G401 (cell line): ENCODE measurements at regions not wholly inside any gene's neighbourhood (a gene's known extent, or its start where the extent isn't known, plus 50 kb on each side); places are given as distances from the start of the nearest gene placed in this dataset.
A peak's percentile ranks its signal among the peaks of the same experiment; 100 is the strongest.

Experiments used
- DNase-seq: peaks from one replicate; pipeline ENCODE4 v3.0.0-alpha.2; 2015; ENCODE audit warnings: low spot score
- in situ Hi-C: cut with HindIII; loops from 2 replicates; pipeline ENCODE4 v1.10.0; 2016; ENCODE audit warnings: low sequenced_read_pairs, mixed read lengths

- DNase-seq, result peak; percentile 1
- in situ Hi-C loops, result no loop called here
Measured at GRCh38 chr11:121829159-121829643, 286.8 kb downstream of the BLID start.

- in situ Hi-C loops, result no loop called here
Measured at GRCh38 chr11:121814962-121815361, 301.1 kb downstream of the BLID start.

GRCh38 chr11:121814296-121814695 is 301.7 kb downstream of the BLID start:
- DNase-seq, result no peak
- in situ Hi-C loops, result no loop called here

More at GRCh38 chr11:121814962-121815361, 301.1 kb downstream of the BLID start:
- DNase-seq, result no peak

GRCh38 chr11:121810291-121810690 is 305.7 kb downstream of the BLID start:
- in situ Hi-C loops, result no loop called here
- no peak for DNase-seq

- in situ Hi-C loops, result no loop called here
Measured at GRCh38 chr11:121808096-121808495, 307.9 kb downstream of the BLID start.

GRCh38 chr11:121807051-121807450 is 309.0 kb downstream of the BLID start:
- no peak for DNase-seq
- in situ Hi-C loops, result no loop called here

More at GRCh38 chr11:121808096-121808495, 307.9 kb downstream of the BLID start:
- no peak for DNase-seq

GRCh38 chr11:121802542-121802941 is 313.5 kb downstream of the BLID start:
- in situ Hi-C loops, result no loop called here
- no peak for DNase-seq

- DNase-seq, result no peak
- in situ Hi-C loops, result no loop called here
Measured at GRCh38 chr11:121801781-121802180, 314.2 kb downstream of the BLID start.

GRCh38 chr11:121801394-121801748 is 314.6 kb downstream of the BLID start:
- DNase-seq, result no peak
- in situ Hi-C loops, result no loop called here

- in situ Hi-C loops, result no loop called here
- peak; percentile 5 for DNase-seq
Measured at GRCh38 chr11:121800731-121801393, 315.2 kb downstream of the BLID start.

- DNase-seq, result no peak
- in situ Hi-C loops, result no loop called here
Measured at GRCh38 chr11:121800240-121800639, 315.8 kb downstream of the BLID start.

- DNase-seq, result no peak
- in situ Hi-C loops, result no loop called here
Measured at GRCh38 chr11:121797496-121797895, 318.5 kb downstream of the BLID start.

- no peak for DNase-seq
- in situ Hi-C loops, result no loop called here
Measured at GRCh38 chr11:121795174-121795573, 320.8 kb downstream of the BLID start.

- in situ Hi-C loops, result no loop called here
- peak; percentile 1 for DNase-seq
Measured at GRCh38 chr11:121794671-121795141, 321.3 kb downstream of the BLID start.

GRCh38 chr11:121793916-121794315 is 322.1 kb downstream of the BLID start:
- in situ Hi-C loops, result no loop called here
- no peak for DNase-seq

GRCh38 chr11:121793291-121793690 is 322.7 kb downstream of the BLID start:
- DNase-seq, result no peak

GRCh38 chr11:121792185-121792584 is 323.8 kb downstream of the BLID start:
- in situ Hi-C loops, result no loop called here
- DNase-seq, result no peak

More at GRCh38 chr11:121793291-121793690, 322.7 kb downstream of the BLID start:
- in situ Hi-C loops, result no loop called here

- DNase-seq, result no peak
- in situ Hi-C loops, result no loop called here
Measured at GRCh38 chr11:121790430-121790829, 325.6 kb downstream of the BLID start.

GRCh38 chr11:121780971-121781370 is 328.2 kb upstream of the SORL1-AS1 start:
- in situ Hi-C loops, result no loop called here
- DNase-seq, result no peak

- no peak for DNase-seq
- in situ Hi-C loops, result no loop called here
Measured at GRCh38 chr11:121777056-121777455, 324.3 kb upstream of the SORL1-AS1 start.

- in situ Hi-C loops, result no loop called here
- DNase-seq, result no peak
Measured at GRCh38 chr11:121775276-121775675, 322.5 kb upstream of the SORL1-AS1 start.
